HG03103 (cell line): ENCODE measurements at regions not wholly inside any gene's neighbourhood (a gene's known extent, or its start where the extent isn't known, plus 50 kb on each side); places are given as distances from the start of the nearest gene placed in this dataset.

Experiments used
- ATAC-seq: cut with Tn5 transposase; IDR thresholded peaks from one replicate; pipeline ENCODE4 v1.9.1; 2021; ENCODE audit warnings: low read depth; ENCODE audit not compliant: unreplicated experiment

DNA sequence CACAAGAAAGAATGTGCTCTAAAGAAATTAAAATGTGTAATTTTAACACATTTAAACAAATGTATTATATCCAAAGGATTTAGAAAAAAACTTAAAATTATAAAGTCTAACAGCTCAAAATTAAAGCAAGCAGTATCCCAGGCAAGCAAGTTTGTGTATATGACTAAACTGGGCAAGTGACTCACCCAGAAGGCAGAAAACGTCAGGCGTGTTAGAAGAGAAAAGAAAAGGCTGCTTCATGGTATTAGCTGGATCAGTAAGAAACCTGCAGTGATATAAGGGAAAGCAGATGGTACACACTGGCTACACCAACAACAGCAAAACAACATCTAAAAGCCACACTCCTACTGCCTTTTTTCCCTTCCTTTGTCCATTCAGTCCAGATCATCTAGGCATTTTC lies 250.6 kb upstream of the NDST3 start:
- ATAC-seq = no peak

DNA sequence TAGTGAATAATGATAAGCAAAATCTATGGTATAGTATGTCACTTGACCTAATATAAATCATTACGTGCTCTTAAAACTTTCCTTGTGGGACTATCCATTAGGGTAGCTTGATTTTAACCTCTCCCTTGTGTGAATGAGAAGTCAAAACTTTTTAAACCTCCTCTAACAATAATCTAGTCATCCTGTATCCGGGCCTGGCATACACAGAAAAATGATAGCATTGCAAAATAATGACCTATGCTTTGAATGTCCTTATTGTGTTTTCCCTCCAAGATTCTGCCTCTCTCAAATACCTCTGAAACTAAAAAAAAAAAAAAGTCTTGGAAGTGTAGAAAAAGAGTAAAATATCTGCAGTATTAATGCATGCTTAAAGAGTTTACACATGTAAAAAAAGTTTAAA lies 250.0 kb upstream of the NDST3 start:
- ATAC-seq = no peak

DNA sequence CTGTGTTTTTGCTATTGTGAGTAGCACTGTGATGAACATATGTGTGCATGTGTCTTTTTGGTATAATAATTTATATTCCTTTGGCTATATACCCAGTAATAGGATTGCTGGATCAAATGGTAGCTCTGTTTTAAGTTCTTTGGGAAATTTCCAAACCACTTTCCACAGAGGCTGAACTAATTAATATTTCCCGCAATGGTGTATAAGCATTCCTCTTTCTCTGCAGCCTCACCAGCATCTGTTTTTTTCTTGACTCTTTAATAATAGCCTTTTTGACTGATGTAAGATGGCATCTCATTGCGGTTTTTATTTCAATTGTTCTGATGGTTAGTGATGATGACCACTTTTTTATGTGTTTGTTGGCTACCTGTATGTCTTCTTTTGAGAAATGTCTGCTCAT lies 247.7 kb upstream of the NDST3 start:
- no peak for ATAC-seq

DNA sequence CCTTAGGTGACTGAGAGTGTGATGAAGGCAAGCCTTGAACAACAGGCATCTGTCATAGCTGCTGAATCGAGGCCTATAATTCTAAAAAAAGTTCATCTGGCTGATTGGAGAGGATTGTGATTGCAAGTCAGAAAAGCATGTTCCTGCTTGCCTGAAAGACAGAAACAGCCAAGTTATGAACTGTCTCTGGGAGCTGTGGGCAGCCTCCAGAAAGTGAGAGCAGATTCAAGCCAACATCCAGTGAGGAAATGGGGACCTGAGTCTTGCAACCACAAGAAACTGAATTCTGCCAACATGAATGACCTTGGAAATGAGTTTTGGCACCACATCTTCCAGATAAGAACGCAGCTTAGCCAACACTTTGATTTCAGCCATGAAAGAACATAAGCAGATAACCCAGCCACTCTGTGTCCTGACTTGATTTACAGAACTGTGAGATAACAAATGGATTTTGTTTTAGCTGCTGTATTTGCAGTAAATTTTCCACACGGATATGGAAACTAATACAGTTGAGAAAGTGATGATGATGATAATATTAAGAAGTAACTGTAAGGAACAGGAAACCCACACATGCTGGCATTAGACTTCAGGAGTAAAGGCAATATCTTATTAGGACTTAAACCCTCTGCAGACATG lies 240.3 kb upstream of the NDST3 start:
- ATAC-seq = no peak

DNA sequence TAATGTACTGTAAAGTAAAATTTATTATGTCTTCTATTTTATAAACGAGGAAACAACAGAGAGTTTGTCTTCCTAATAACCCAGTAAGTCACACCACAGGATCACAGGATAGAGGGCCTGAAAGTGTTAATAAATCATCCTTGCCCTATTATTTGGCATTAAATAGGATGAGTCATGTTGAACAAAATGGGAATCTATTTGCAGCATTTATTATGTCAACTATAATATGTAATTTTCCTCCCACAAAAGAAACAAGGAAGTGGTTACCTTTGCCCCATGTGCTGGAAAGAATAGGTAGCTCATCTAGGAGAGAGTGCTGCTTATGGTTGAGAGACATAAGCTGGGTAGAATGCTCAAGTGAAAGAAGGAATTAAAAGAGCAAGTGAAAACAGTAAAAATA lies 237.6 kb upstream of the NDST3 start:
- no peak for ATAC-seq

DNA sequence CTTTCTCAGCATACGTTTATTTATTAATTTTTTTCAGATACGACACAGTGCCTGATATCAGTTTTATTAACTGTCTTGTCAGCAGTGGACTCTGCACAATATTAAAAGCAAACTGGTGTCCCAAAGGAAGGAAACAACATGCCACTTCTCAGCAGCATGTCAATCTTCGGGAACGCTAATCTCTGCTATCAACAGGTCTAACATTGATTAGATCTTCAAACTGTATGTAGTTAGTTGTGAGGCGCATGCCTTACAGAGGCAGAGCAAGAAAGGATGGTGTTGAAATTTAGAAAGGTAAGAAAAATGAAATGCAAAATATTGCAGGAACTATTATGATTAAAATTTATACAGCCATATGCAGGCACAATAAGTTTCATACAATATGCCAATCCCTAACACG lies 233.7 kb upstream of the NDST3 start:
- ATAC-seq = no peak

DNA sequence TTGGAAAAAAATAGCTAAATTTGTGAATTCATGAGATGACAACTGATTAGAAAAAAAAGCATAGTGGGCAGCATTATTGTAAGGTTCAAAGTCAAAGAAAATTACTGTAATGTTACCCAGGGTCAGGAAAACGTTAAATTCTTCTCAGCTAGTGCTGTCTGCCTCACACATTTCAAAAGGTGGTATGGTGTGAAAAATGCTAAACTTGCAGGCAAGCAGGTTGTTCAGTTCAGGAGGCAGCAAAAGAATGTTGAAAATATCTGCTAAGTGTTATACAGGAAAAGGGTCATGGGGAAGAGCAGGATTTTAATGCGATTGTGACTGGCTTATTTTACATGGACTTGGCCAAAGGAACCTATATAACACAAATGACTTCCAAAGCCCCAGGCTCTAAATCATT lies 232.5 kb upstream of the NDST3 start:
- ATAC-seq = no peak

DNA sequence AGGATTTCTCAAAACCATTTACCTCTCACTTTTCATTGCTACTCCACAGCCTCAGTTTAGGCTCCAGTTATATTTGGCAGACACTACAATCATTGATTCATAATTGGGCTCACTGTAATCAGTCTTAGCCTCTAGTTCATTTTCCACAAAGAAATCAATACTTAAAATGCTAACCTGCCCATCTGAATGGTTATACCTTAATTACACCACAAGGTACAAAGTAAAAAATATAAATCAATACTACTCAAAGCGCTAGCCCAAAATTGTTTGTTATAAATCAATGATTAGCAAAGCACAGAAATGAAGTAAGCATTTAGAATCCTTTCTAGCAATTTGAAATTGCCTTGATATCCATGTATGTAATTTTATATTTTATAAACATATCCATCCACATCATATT lies 222.6 kb upstream of the NDST3 start:
- ATAC-seq = no peak

DNA sequence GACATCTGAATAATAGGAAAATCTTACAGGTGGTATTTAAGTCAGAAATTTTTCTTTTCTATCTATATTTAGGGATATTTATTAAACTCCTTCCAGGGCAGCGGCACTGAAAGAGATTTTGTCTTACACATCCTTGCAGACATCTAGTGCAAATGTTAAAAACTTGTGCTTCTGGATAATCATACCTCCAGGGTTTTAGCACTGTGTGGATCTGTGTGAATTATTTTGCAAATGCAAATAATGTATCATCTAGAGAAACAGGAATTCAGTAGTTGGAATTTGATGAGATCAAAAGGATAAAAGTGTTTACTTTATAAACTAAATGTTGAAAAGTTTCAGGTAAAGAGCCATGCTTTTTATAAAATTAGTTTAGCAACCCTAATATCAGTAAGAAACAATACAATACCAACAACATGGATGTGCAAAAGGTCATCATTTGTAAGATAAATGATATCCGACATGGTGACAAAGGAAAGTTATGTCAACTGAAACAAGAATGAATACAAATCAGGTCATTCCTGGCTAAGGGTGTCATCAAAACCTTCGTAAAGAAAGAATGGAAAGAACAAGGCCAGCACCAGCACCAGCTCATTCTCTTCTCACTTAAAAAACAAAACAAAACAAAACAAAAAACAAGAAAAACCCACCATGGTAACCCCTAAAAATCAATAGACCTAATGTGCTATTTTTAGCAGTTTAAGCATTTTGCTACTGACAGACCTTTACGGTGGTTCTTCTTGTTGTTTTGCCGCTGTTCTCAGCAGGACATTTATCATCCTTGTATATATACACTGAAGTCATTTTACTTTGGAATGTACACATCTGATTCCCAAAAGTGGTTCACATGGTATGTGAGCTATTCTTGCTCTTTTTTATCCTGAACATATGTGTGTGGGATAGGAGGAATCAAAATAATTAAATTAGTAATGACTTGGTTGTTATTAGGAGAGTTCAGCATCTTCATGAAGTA lies 219.7 kb upstream of the NDST3 start:
- no peak for ATAC-seq

DNA sequence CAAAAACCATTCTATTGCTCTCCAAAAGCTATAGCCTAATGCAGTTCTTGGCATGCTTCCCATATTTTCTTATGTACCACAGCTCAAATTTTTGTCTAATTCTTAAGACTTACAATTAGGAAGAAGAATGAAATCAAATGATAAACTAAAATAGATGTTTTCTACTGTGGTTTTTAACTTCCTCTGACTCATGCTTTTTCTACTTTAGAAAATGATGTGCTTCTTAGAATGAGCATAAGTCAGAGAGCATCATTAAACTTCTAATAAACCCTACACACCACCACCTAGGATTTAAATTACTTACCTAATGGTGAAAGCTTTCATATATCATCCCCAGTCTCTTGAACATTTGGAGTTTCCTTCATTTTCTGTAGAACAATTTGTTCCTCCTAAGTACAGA lies 217.0 kb upstream of the NDST3 start:
- no peak for ATAC-seq

DNA sequence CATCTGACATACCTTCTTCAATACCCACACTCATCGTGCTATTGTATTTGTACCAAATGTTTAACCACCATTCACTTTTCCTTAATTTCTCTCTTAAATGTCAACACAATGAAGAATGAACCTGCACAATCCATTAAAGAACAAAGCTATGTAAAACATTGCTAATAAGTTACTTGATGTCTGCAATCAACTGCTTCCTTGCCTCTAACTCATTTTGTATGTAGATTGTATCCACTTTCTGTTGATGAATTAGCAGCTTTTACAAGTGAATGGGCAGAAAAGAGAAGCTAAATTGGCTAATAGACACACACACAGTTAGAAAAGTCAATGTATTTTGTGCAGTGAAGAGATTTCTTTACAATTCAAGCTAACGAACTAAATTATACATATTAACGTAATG lies 212.5 kb upstream of the NDST3 start:
- no peak for ATAC-seq

DNA sequence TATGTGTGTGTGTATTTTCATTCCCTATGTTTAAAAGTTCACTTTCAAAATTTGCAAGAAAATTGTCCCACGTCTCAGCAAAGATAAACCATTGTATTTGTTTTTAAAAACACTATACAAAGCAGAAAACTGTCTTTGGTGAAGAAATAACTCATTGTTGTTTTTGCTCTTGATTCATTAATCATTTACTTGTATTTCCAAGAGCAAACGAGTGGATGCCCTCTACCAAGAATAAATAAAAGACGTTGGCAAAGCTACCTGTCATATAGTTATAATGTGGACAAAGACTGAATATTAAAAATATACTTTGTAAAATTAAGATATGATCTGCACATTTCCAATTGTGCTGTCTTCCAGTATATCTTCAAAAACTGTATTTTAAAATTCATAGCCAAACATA lies 210.9 kb upstream of the NDST3 start:
- ATAC-seq = no peak

DNA sequence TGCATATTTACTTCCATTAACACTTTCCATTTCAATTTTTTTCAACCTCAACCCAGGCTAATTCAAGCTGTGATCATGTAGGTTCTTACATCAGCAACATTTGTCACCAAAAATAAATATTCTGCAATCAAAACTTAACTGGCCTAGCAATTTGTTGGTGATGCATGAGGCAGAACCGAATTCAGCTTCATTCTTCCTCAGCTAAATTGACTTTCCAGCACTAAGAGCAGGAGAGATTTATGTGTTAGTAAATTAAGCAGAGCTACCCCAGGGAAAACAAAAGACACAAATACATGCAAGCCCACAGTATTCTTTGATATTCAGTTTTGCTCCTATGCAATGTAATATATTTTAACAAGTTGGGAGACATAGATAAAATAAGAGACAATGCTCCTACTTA lies 208.7 kb upstream of the NDST3 start:
- ATAC-seq = no peak

DNA sequence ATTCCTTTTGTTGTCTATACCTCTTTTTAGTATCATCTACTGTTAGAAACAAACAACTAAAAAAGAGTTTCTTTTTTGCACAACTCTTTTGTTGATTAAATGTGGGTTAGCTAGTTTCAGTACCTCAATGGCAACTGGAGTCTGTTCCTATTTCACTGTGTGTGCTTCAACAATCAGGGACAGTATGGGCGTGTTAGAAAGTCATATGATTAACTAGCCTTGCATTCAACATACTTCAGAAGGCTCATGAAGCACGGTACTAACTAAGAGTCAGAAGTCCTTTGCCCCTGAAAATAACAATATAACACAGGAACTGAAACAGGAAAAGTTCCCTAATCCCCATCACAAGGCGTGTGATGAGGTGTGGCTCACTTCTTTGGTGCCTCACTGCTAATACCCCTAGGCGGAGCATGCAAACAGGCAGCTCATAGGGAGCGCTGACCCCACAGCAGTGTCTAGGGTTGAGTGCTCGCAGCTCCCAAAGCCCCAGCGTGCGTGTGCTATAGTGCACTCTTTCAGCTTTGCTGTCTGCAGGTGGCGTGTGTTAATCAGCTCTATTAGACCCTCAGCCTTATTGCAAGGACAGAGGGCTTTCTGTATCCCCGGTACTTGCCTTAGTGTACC lies 203.1 kb upstream of the NDST3 start:
- no peak for ATAC-seq

DNA sequence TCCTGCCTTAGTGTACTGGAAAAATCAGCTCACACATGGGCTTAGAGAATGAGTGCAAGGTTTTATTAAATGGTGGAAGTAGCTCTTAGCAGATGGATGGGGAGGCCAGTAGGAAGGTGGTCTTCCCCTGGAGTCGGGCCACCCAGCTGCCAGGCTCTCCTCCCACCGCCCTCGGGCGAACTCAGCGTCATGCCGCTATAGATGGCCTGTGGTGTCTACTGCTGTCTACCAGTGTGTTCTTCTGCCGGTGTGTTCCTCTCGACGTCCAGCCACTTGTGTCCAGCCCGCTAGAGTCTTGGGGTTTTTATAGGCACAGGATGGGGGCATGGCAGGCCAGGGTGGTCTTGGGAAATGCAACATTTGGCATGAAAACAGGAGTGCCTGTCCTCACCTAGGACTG lies 198.7 kb upstream of the NDST3 start:
- ATAC-seq = no peak

DNA sequence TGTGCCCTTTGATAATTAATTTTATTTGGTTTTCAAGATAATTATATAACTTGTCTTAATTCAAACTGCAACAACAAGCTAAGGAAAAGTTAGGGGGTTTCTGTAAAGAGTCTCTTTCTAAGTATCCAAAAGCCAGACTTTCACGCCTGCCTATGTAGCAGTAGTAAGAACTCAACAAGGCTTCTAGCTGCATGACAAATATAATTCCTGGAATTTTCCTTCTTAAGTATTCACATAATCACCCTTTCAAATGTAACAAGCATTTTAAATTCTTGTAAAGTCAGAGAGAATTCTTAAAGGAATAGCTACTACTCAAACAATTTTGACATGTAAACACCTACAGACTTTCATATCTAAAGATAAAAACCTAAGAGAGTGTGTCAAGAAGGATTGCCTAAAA lies 189.7 kb upstream of the NDST3 start:
- no peak for ATAC-seq

DNA sequence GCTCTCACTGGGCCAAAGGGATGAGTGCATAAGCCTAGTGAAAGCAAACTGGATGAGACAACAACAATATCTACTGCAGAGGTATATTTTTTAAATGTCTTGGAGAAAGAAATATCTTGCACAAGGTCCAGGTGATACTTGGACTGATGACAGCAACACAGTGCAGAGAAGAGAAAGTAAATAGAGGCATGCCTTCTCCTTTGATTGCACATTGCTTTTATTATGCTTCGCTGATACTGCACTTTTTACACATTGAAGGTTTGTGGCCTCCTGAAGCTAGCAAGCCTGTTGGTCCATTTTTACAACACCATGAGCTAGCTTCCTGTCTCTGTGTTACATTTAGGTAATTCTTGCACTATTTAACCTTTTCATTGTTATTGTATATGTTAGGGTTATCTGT lies 189.0 kb upstream of the NDST3 start:
- ATAC-seq = no peak

DNA sequence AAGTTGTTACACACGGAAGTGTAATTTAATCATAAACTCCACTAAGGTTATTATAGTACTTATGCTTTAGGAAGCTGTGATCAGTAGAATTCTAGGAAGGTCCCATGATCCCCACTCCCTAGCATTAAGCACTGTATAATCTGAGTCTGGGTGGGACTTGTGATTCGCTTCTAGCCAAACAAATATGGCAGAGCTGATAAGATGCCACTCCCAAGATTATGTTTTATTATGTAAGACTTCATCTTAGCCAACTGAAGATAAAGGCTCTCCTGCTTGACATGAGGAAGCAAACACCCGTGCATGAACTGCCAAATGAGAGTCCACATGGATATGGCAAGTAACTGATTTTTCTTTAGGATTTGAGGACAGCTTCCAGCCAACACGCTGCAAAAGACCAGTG lies 186.4 kb upstream of the NDST3 start:
- ATAC-seq = no peak

DNA sequence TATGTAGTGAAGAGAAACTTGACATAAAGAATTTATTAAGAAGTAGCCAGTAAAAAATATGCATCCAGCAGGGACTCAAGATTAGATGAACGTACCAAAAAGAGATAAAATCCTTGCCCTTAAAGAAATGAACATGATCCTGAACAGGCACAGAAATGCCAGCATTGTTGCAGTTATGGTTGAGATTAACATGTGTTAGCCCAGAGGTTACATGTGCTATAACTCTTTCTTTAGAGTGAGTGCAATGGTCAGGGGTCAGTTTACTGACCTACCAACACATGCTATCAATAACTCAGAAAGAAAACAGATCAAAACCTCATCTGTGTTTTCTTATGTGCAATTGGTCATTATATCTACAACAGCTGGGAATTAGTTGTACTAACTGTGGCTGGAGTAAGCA lies 166.1 kb upstream of the NDST3 start:
- ATAC-seq = no peak

DNA sequence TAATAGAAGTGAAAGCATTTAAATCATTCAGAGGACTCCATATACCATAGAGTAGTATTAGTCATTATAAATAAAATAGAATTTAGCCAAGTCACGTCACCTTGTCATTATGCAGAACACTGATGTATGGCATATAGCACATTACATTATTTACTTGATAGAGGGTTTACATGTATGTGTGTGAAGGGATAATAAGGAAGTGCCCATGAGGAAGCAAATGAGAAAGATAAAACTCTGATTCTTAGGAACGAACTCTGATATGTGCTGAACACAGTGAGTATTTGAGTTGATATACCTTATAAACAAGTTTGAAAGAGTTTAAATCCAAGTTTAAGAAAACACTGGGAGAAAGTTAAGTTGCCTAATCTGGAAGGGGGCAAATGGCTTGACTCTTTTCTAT lies 160.5 kb upstream of the NDST3 start:
- no peak for ATAC-seq

DNA sequence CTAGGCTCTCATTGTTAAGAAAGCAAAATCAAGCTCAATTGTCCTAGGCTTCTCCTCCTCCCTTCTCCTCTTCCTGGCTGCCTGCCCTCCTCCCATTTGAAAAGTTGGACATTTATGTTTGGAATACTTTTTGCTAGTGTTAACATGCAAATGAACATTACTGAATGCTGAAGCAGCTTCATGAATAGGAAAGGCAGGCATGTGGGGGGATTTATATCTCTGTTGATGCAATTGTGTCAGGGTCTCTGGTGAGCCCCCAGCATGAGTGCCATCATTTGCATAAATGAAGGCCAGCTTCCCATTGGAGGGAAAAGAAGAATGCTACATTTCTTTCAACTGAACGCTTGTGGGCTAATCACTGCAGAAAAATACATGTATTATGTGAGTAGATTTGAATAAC lies 160.1 kb upstream of the NDST3 start:
- no peak for ATAC-seq

DNA sequence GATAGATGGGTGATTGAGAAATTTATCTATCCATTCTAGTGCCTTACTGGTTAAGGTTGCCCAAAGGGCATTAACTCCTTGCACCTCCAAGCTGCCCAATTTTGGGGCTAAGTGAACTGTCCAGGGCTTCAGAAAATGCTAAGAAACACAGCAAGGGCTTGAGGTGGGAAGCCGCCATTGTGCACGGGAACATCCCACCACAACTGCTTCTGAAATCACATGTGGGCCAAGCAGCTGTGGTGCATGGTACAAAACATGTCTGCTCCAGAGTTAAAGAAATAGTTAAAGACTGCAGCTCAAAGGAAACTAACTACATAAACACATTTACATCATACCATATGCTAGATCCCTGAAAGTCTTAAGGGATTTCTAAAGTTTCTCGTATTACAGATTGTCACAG lies 144.3 kb upstream of the NDST3 start:
- no peak for ATAC-seq
